Daoy (cell line): ENCODE measurements at regions not wholly inside any gene's neighbourhood (a gene's known extent, or its start where the extent isn't known, plus 50 kb on each side); places are given as distances from the start of the nearest gene placed in this dataset.
A peak's percentile ranks its signal among the peaks of the same experiment; 100 is the strongest.
"Not testable (repeated sequence)": the region's sequence is repeated elsewhere in the genome, so short reads cannot be mapped to it uniquely, and the experiment has no call there.

Experiments
- DNase-seq: peaks from one replicate; pipeline ENCODE4 v3.0.0-alpha.2; 2015; ENCODE audit warnings: low read depth

DNA sequence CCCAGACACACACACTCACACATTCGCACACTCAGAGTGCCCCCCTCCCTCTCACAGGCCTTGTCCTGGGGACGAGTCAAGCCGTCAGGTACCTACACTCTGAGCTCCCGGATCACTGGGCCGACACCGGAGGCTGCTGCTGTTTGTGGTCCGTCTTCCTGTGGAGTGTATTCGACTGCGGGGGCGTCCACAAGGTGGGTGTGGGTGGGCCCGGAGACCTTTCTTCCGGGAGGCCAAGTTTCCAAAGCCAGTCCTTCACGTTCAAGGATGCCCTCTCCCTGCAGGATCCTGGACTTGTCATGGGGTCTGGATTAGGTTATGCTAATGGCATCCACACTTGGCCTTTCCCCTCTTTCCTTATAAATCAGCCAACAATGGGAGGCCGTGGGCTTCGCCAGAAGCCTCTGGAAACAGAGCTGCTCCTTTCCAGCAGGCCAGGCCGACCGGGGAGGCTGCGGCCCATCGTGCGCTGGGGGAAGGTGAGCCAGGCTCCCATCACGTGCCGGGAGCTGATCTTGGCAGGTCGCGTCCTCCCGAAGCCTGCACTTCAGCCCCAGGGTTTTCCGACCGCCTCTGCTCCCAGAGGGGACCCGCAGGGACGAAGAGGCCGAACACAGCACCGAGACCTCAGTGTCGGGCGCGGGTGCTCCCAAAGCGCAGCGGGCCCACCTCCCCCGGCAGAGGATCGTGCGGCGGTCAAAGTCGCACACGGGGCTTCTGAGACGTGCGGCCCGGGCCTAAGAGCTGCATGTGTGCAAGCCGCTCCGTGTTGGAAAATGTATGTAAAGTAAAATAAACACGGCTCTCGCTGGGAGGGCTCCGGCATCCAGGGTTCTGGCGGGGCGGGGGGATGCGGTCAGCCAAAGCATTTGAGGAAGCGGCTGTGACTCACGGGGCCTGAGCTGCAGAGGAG is 196.5 kb upstream of the ZNF469 start:
- peak; percentile 87 for DNase-seq

DNA sequence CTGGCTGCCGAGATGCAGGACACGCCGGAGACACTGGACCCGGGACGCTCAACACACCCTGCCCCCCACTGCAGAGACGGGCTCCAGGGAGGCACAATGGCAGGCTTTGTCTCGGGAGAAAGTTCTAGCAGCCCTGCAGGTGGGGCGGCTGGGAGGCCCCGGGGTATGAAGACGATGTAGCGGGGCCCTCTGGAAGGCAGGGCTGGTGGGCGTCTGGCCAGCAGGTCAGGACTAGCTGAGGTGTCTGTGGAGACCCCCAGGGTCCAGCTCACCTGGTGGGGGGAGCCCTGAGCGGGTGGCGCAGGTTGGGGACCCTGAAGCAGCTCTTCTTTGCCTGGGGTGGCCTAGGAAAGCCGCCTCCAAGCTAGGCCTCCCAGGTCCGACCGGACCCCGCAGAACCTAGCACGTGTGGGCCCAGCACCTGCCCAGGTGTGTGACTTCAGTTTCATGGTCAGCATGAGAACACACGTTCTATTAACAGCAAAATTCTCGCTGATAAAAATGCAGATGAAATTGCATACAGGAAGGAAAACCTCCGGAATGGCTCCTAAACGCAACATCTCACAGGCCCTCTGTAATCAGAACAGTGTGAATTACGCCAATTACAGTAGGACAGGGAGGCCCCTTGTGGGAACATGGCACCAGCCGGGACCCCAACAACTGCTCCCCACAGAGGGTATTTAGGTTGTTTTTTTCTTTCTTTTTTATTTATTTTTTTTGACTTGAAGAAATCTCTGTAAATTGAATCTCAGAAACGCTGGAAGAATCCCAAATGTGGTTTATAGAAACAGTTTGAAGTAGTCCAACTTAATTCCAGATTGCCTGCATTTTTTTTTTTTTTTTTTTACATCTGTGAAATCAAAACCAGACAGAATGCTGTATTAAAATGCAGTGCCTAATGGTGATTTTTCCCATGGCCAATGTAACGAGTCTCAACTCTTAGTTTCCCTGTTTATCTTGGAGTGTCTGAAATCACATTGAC is 195.6 kb upstream of the ZNF469 start:
- not testable (repeated sequence) for DNase-seq

DNA sequence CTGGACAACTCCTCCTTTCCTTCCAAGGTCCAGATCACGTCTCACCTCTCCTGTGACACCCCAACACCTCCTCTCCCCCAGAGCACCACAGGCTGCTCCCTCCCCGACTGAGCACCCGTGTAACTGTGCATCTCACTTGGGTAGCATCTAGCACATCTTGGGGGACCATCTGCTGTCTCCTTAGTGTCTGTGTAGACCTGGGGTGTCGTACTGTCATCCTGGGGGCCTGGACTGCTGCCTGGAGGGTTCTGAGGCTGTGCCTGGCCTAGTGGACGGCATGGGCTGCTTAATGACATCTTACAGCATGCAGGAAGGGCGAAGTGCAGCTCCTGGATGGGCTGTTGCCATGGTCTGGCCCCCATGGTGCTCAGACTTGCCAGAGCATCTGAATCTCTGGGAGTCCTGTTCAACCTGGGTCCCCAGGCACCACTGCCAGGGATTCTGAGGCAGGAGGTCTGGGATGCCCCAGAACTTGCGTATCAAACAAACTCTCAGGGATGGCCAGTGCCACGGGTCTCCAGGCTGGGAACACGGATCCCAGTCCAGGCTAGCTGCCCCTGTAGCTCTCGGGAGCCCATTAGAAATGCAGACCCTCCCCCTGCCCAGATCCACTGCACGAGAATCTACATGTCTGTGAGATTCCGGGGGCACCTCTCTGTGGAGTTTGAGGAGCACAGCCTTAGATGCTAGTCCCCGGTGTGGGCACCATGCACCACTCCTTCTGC is 194.4 kb upstream of the ZNF469 start:
- DNase-seq = not testable (repeated sequence)

DNA sequence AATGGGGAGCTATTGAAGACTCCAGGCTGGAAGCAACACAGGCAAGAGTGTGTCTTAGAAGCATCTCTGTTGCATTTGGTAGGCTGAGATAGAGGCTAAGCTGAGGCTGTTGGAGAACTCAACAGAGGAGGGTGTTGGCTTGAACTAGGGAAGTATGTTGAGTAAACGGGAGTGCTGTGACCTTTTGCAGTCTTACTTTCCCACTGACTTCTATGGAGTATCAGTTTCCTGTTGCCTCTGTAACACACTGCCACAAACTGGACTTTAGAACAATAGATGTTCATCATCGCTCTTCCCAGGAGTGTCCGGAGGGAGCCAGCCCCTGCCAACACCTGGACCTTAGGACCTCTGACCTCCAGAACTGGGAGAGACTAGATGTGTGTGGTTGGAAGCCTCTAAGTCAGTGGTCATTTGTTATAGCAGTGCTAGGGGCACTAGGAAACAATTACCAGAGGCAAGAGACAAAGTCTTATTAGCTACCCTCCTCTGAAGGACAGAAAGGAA is 192.1 kb upstream of the ZNF469 start:
- DNase-seq = not testable (repeated sequence)

GRCh38 chr16:88191168-88191567 is 191.6 kb upstream of the ZNF469 start:
- not testable (repeated sequence) for DNase-seq

DNA sequence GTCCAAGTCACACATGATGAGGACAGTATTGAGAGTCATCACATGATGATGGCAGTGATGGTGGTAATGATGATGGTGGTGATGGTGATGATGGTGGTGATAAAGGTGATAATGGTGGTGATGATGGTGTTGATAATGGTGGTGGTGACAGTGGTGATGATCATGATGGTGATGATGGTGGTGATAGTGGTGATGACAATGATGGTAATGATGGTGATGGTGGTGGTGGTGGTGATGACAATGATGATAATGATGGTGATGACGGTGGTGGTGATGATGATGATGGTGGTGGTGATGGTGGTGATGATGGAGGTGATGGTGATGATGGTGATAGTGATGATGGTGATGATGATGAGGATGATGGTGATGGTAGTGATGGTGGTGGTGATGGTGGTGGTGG is 190.2 kb upstream of the ZNF469 start:
- no peak for DNase-seq

DNA sequence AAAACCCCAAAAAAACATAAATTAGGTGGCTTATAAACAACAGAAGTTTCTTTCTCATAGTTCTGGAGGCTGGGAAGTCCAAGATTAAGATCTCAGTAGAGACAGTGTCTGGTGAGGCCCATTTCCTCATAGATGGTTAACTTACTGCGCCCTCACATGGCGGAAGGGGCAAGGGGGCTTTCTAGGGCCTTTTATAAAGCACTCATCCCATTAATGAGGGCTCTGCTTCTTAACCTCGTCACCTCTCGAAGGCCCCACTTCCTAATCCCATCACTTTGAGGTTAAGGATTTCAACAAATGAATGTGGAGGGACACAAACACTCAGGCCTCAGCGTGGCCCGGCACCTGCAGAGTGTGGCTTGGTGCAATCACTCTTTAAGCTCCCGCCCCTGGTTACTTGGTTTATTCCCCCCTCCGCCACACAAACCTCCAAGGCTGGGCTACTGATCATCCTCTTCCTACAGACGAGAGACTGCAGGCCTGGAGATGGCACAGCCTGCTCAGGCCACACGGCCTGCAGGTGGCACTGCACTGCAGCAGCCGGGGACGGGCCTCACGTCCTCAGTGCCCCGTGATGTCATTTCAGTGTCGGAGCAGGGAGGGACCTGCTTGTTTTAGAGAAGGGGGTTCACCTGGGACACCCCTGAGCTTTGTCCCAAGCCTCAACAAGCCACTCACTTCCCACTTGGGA is 188.9 kb upstream of the ZNF469 start:
- peak; percentile 65 for DNase-seq

GRCh38 chr16:88194397-88195268 is 188.1 kb upstream of the ZNF469 start:
- DNase-seq = no peak

- DNase-seq = no peak
Measured at GRCh38 chr16:88195269-88195705, 187.5 kb upstream of the ZNF469 start.

DNA sequence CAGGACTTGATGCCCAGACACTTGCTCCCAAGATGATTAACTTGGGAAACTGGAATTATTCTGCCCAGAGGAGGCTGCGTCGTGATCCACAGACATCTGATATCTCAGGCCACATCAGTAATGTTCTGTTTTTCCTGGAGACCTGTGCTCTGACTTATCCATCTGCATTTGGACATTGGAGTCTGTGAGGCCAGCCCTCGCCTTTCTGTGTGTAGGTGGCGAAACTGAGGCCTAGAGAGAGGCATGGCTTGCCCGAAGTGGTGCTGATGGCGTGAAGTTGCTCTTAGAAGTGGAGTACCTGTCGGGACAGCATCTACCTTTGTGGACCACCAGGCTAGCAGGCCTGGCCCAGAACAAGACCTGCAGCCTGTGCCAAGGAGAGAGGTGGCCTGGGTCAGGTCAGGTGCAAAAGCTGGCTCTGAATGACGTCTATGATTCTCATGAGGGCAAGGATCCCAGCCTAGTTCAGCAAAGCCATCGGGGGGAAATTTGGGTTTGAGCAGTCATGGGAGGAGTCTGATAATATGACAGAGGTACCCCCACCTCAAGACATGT is 186.8 kb upstream of the ZNF469 start:
- DNase-seq = no peak

DNA sequence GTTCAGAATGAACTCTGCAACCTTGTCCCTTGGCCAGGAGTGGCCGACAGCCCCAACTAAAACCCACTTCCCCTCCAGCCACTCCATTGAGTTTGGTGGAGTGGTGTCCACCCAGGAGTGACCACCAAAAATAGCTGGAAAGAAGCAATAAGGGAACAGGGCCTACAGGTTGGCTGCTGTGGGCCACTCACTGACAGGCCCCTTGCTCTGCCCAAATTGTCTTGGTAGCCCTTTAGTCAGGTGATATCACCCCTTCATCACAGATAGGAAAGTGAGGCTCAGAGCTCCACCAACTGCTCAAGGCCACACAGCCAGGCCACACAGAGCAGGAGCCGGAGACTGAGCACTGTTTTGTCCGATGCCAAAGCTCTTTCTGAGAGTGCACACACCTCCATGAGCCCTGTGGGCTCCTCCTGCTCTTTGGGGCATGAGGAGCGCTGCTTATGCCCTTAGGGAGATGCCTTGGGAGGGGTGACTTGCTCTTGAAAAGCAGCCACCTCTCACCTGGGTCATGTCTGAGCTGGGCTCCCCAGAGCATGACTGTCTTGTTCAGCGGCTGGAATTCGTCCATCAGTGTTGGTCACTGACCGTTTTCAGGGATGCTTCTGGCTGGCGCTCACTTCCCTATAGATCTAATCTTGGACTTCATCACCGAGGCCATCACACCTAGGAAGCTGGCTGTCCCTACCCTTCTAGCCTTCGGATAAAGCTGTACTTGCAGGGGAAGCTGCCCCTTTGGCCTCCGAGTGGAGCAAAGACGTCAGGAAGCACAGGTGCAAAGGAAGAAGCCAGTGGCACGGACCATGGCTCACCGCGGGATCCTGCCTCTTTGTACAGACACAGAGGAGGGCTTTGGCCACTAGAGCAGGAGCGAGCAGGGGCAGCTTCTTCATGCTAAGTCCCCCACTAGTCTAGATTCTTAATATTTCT is 186.0 kb upstream of the ZNF469 start:
- no peak for DNase-seq

DNA sequence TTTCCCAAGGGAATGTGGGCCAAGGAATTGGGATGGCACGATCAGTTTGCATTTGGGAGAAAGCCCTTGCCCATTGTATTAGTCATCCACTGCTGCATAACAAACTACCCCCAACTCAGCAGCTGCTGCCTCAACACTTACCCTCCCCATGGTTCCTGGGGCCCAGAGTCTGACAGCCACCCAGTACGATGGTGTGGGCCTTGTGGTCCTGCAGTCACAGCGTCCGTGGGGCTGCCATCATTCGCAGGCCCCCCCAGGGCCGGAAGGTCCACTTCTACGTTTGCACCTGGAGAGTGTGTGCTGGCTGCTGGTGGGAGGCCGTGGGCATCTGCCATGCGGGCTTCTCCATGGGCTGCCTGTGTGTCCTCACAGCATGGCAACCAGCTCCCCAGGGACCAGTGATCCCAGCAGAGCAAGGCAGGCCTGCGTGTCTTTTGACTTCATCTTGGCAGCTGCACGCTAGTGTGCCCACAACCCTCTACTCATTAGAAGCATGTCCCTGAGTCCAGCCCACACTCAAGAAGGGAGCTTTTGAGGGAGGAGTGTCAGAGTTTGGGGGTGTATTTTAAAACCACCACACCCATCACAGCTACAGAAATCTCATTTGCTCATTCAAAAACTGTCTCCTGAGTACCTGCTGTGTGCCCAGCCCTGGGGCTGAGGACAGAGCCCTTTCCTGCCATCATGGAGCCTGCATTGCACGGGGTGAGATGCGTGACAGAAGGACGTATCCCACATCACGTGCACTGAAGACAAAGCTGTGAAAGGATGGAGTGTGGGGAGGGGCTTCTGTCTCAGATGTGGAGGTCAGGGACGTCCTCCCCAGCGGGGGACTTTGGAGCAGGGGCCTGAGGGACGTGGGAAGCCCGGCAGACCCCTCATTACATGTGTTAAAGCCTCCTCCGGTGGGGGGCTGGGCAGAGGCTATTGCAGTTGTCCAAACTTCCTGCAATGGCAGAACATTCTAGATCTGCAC is 185.0 kb upstream of the ZNF469 start:
- no peak for DNase-seq

DNA sequence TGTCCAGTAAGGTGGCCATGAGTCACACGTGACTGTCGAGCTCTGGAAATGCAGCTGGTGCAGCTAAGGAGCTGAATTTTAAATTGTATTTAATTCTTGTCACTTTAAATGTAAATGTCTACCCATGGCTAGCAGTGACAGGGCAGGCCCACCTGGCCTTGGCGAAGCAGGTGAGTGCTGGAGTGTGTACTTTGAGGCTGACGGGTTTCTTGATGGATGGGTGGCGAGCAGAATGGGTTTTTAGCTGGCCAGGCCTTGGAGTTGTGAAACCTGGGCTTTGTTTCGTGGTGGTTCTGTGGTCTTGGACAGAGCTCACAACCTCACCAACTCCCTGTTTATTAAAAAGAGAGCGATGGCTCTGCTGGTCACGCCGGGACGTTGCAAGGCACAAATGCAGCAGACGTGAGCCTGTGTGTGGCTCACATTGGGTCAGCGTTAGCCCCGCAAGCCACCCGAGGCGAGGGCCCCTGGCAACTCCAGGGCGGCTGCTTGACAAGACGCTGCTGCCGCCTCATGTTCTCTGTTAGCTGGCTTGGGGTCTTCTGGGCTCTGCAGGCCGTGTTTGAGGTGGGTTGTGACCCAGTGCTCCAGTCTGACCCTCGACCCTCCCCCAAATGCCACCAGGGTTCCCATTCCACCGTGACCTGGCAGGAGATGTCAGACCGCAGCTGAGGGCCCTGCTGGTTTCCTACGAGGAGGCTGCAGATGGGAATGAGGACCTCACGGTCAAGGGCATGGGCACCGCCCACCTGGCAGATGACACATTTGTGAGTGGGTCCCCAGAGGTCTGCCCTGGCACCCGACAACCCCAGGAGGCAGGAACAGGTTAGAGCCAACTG is 184.1 kb upstream of the ZNF469 start:
- DNase-seq = not testable (repeated sequence)

DNA sequence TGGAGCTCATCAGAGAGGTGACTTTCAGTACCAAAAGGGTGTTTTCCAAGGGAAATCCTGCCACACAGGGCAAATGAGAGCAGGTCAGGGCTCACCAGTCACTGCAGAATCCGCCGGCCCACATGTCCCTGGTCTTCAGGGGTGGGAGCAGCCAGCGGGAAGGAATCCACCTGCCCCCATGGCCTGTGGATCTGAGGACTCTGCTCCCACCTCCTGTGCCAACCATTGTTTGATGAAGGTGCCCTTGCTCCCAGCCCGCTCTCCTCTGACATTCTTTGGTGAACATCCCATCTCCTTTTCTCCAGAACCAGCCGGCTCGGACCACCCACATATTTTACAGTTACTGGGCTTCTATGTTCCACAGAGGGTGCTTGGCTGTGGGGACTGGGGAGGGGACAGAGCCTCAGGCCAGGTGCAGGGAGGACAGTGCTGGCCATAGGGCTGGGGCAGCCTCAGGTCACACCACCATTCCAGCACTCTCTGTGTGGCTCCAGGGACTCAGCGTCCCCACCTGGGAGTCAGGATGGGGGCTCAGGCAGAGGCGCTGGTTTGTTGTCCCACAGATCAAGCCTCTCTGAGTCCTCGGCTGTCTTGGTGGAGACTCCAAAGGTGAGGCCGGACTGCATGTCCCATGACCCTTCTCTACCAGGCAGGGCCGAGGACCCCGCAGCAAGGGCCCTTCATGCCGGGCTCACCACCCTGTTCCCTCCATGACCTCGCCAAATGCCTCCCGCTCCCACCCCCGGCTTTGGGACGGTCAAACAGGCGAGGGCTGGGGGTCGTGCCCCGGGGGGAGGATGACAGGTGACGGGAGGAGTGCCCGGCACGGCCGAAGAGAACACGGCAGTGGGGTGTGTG is 183.2 kb upstream of the ZNF469 start:
- not testable (repeated sequence) for DNase-seq
